HuH-7.5 (cell line): ENCODE measurements at regions not wholly inside any gene's neighbourhood (a gene's known extent, or its start where the extent isn't known, plus 50 kb on each side); places are given as distances from the start of the nearest gene placed in this dataset.
"Not testable (repeated sequence)": the region's sequence is repeated elsewhere in the genome, so short reads cannot be mapped to it uniquely, and the experiment has no call there.

Experiments used
- DNase-seq: peaks from one replicate; pipeline ENCODE4 v3.0.0; 2011; ENCODE audit warnings: low spot score

DNA sequence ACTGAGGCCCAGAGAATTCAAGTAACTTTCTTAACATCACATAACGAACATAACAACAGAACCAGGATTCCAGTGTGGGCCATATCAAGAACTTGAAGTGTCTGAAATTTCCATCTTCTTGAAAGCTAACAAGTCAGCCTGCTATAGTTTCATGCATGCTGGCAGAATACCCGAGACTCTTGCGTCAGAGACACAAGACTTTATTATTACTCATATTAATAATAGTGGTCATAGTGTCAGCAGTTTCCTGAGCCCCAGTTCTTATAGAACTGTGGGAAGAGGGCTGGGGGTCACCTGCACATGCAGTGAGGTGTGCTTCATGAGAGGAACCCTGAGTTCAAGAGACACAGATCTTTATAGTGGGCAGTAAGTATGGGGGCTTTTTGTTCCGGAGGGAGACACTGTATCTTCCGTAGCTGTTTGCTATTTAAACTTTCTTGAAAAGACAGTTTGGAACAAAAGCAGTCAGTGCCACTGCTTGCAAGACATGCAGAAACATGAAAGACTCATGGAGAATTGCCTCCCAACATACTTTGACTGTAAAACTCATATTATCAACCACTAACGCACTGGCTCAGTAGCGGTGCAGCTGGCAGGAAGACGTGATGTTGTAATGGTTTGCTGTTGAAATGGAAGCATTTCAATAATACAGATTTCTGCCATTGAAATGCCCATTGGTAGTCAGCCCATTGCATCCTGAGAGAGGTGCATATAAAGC, 339.2 kb downstream of the ADGRL2 start:
- no peak for DNase-seq

DNA sequence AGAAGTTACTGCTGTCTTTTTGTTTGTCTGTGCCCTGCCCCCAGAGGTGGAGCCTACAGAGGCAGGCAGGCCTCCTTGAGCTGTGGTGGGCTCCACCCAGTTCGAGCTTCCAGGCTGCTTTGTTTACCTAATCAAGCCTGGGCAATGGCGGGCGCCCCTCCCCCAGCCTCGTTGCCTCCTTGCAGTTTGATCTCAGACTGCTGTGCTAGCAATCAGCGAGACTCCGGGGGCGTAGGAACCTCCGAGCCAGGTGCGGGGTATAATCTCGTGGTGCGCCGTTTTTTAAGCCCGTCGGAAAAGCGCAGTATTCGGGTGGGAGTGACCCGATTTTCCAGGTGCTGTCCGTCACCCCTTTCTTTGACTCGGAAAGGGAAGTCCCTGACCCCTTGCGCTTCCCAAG, 335.6 kb downstream of the ADGRL2 start:
- not testable (repeated sequence) for DNase-seq

DNA sequence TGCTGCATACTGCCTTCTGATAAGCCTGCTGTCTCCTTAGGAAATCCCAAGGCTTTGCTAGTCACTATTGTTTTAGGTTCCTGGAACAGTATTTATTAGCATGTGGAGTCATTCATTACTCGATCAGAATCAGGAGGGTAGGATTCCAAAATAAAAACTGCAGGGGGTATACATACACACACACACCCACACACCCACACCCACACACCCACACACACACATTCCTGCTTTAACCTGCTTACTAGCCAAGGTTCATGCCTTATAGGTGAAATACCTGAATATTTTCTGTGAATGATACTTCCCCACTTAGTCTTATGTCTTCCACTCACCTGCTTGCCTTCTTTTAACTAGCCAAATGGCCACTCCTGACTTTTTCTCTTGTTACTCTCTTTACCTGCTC, 325.1 kb downstream of the ADGRL2 start:
- no peak for DNase-seq

DNA sequence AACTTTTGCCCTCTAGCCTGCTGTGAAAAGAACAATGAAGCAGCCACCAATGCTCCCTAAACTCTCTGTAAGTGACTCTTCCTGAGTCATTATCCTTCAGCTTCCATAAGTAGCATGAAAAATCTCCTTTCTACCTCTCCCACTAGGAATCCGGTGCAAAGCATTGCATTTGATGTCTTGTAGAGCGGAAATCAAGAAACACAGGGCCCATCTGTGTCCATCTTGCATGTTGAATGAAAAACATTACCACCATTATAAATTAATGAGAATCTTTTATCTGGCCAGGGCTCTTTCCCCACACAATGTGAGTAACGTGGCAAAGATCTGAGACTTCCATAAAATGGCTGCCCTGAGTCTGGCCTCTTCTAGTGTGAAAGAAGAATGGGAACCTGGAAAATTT, 324.4 kb downstream of the ADGRL2 start:
- DNase-seq, result no peak

DNA sequence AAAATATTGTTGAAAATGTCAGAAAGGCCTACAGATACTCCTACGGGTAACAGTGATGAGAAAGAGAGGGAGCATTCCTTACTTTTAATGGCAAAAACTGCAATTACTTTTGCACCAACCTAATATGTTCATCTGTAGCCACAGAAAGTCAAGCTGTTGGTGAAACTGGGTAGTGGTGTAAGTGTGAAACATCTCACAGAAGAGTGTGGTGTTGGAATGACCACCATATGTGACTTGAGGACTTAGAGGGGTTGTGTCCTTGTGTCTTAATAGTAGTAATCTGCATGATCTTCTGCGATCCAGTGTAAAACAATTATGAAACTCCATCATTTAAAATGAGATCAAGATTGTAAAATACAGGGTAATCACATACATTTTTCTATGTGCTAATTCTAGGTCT, 320.7 kb downstream of the ADGRL2 start:
- no peak for DNase-seq

DNA sequence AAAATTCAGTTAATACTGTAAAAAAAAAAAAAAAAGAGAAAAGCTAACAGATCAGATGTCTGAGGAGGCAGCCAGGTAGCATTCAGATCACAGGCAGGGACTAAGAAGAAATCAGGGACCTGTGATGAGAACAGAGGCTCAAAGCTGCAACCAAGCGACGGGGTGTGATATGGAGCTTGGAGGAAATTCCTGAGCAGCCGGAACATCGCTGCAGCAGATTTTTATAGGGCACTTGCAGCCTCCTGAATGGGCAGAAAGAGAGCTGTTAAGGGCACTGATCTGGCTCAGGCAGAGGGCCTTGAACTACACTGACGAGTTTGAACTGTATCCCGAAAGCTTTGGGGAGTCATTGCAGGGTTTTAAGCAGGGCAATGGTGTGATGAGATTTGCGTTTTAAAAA, 315.4 kb downstream of the ADGRL2 start:
- DNase-seq, result no peak

DNA sequence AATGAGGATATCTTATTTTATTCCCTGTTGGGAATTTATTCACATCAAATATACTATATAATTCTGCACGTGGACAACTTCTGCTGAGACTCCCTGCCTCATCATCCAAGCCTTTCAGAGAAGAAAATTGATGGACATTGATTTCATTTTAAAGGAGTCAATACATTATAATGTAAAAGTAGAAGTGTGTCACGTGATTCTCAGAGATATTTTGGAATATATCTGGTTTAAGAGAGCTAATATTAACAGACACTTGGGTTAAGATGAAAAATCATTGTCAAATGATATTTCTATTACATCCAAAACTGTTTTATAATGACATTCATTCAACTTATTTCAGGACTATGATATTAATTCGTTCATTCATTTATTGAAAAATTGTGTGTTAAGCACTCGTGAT, 314.2 kb downstream of the ADGRL2 start:
- no peak for DNase-seq

DNA sequence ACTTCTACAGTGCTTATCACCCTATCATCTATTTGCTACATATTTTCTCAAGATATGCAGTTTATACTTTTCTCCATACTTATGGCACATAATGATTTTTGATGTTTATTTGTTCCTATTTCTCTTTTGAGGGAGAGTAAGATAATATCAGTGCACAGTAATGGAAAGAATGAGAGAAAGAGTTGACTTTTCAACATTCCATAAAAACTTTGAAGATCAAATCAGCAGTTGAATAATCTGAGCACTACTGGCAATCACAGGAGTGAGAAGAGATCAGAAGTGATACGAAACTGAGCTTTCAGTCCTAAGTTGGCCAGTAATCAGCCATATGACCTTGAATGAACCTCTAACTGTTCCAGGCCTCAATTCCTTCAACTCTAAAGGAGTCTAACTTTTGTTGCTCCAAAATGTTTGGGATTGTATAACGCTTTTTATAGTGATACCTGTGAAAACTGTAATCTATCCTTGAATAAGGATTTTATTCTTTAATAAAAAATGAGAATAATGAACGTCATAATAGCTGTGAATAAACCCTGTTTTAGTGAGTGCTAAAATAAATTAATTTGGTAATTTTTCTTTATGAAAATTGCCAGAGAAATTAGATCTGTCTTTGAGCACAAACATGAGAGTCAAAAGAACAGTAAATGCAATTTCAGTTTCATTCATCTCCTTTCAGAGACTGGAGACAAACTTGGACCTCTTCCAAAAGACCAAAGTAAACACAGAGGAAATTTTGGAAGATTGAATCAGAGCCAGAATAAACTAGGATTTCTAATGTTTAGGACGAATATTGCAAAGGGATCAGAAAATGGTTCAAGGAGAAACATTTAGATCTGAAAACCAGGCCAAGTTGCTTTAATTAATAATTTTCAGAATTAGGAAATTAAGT, 309.9 kb downstream of the ADGRL2 start:
- no peak for DNase-seq

DNA sequence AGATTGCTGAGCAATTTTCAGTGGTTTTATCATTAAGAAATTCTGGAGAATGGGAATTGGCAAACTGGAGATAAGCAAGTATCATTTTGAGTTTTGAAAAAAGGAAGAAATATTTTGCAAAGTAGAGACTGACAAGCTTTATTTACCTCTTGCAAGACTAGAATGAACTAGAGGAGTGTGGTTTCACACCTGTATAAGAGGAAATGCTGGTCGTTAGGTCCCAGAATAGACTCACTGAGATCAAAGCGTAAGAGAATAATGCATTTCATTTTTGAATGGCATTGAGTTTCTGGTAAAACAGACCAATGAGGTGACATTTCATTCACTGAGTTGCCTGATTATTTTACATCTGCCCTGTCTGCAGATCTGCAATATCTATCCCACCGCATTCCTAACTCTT, 308.1 kb downstream of the ADGRL2 start:
- DNase-seq, result no peak

DNA sequence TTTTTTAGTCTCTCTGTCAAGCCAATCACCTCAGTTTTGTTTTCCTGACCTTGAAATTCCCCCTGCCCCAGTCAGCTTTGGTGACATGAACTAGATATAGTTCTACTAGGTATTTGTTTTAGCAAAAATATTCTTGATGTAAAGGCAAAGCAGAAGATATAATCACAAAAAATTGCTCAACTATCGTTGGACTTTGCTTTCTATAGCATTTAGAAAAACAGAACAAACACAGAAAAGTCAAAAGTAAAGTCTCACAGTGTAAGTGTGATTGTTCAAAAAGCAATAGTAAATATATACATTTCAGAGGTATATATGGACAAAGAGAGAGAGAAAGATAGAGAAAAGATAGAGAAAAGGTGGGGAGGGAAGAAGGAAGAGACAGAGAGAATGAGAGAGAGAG, 305.9 kb downstream of the ADGRL2 start:
- peak; percentile 4 for DNase-seq

DNA sequence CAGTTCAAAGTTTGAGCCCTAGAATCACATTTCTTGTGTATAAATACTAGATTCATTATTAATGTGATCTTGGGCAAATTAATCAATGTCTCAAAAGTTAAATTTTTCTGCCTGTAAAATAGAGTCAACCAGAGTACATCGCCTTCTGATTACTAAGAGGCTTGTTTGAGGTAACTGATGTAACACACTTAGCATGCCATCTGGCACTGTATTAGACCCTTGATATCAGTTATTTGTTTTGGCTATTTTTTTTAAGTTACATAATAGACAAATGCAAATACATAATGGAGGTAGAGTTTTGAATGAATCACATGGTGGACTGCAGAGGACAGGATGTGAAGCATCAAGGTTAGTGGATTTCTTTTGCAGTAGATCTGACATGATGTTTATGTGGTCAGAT, 298.4 kb downstream of the ADGRL2 start:
- no peak for DNase-seq

DNA sequence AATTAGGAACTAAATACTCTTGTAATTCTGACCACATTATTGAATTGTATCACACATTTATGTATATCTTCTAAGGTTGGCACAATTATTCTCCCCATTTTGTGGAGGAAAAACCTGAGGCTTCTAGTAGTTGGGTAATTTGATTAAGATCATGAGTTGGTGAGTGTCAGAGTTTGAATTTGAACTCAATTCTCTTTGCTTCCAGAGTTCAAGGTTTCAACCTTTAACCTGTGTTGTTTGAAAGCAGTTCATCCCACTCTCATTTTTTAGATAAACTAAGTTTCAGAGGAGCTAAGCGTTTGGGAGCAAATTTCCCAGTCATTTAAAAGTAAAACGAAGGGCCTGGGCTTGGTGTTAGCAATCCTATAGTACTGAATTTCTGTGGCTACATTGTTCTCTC, 293.4 kb downstream of the ADGRL2 start:
- no peak for DNase-seq

DNA sequence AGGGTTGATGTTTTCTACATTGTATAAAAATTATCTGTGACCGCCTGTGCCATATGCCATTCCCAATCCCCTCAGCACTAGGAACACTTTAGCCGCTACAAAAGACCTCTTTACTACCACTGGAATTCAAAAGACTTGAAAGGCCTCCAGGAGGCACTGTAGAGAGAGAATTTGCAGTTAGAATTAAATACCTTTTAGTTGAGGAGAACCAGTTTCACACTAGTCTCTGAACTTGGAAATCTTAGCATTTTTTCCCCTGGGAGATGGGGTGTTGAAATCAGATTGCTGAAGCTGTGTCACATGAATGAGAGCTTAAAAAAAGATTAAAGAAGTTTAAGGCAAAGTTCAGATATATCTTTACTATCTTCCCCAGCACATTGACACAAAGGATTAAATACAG, 291.0 kb downstream of the ADGRL2 start:
- DNase-seq, result no peak

DNA sequence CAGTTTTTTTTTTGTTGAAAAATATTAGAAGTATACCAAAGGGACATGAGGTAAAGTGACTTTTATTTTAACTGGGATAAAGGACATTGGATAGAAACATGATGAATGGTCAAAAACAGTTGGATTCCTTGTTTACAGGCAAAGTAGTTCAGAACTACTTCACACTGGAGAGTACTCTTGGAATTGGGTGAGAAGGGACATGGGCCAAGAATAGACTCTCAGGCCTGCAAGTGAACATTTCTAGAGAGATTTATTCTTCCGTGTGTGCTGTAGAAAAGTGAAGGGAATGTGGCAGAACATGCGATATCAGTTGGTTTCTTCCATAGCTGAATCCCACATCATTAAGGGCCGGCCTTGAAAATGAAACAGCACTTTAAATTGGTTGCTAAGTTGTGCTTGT, 290.5 kb downstream of the ADGRL2 start:
- DNase-seq, result no peak

DNA sequence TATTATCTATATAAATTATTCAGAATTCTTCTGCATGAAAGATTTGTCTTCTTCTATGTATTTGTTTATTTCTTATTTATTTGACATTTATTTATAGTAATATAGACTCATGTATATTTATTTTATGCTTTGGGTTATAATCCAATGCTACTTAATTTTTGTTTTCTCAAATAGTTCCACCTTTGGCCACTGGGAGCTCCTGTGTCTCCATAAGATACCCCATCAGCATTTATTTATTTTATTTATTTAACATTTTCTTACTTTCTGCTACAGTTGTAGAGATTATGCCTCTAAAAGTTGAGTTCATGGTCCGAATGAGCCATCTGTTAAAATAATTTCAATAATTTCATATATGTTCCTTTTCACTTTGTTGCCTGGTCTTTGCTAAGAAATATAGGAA, 289.4 kb downstream of the ADGRL2 start:
- no peak for DNase-seq

DNA sequence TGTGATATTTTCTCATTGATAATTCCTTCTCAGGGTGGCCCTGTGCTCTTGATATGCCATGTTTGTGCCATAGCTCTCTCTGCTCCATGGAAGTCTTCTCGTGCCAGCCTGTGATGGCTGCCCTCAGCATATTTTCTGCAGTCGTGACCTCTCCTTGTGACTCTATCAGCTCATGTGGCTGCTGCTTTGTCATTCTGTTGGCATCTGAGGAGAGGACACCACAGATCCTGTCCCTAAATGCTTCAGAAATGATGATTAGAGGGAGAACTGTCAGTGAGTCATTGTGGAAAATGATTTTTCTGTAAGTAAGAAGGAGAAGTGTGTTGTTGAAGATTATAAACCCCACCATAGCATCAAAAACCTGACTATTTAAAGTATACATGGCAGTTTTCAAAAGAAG, 286.0 kb downstream of the ADGRL2 start:
- DNase-seq, result no peak

DNA sequence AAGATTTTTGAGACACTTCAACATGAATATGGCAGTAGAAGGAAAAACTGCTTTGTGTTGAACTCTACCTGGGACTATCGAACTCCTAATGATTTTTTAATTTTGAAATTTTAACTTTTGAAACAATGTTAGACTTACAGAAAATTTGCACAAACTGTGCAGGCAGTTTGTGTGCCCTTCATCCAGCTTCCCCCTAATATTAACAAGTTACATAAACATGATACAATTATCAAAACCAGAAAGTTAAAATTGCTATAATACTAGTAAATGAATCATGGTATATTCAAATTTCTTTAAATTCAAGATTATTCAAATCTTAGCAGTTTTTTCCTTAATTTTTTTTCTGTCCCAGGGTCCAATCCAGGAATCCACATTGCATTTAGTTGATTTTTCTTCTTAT, 278.9 kb downstream of the ADGRL2 start:
- DNase-seq, result no peak

DNA sequence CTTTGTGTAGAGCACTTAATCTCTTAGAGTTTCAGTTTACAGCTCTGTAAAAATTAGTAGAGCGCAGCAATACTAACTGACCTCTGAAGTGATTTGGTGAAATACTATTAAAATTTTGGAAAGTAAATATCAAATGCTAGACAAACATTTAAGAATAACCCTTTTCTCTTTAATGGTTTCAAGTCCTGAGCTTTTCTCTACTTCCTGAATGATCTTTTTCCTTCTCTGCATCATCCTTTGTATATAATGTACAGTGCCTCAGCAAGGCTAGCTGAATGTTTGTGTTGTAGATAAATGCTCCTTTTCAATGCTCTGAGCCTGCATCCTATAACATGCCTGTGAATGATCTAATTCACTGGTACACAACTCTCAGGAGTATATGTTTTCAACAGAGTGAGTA, 272.9 kb downstream of the ADGRL2 start:
- no peak for DNase-seq

DNA sequence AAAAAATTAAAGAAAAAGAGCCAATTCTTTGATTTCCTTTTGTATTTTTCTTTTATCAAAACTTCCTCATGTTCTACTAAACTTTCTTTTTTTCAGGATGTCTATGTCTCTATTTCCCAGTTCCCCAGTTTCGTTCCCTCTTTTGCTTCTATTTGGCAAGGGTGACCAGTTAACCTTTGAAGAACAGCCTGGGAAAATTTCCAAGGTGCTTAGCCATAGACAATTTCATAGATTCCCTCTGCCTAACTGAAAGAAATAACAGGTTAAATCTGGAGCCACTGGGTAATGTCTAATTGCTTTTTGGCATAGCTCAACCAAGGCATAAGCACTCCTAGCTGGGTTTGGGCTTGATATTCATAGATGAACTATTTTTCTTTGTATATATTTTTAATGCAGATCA, 272.3 kb downstream of the ADGRL2 start:
- DNase-seq, result no peak

DNA sequence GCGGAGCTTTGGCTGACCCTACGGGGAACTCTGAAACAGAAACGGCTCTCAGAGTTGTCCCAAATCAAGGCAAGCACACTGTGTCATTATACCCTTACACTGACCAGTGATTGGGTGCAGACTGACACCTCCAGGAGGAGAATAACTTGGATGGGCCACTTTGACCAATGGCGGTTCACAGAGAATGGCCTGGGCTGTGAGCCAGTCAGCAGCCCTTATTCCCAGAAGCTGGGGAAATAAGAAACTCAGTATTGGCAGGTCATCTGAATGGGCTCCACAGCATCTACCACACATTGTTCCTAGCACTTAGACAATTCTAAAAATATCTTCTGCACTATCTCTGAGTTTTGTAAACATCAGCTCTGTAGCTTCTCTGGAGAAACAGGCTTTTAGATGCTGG, 265.2 kb downstream of the ADGRL2 start:
- no peak for DNase-seq

DNA sequence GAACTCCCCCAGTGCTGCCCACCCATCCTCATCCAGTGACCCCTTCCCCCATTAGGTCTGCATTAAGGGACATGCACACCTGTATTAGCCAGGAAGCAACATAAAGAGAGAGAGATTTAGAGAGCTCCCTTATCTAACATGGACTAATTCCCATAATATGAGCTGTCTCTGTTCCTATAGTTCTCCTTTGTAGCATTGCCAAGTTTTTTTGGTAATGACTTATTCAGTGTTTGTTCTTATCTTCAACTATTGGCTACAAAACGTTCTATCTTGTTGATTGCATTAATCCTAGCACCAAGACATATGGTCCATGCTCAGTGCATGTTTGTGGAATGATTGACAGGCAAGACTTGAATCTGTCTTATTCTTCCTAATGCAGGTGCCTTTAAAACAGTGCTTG, 264.0 kb downstream of the ADGRL2 start:
- no peak for DNase-seq

DNA sequence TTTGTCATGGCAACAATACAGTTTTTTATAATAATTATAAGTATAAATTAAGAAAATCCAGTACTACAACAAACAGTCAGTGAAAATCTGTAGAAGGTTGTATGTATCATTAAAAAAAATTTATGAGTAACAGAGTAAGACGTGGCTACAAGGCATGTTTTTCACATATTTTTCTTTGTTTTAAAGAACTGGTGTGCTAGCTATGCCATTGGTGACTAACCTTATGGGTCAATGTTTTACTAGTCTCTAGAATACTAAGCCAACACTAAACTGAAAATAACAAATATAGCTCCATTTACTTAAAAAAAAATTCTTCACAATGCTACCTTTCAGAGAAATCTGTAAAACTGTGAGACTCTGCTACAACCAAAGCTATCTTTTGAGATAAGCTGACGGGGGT, 261.5 kb downstream of the ADGRL2 start:
- DNase-seq, result peak; percentile 10

DNA sequence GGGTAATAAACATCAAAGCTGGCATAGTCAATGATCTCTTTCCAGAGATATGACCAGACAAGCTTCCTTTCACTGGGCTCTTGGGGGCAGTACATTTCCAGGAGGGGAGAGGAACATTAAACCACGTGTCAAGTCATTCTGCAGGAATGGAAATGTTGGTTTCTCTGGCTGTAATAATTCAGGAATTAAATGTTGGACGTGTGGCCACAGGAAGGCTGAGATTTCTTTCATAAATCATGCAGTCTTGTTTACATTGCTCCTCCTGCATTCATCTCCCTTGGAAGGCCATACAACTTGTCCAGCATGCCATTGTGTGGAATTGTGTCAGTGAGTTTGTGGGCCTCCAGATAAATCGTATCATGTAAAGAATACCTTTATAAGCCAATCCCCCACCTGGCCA, 259.2 kb downstream of the ADGRL2 start:
- DNase-seq, result no peak

DNA sequence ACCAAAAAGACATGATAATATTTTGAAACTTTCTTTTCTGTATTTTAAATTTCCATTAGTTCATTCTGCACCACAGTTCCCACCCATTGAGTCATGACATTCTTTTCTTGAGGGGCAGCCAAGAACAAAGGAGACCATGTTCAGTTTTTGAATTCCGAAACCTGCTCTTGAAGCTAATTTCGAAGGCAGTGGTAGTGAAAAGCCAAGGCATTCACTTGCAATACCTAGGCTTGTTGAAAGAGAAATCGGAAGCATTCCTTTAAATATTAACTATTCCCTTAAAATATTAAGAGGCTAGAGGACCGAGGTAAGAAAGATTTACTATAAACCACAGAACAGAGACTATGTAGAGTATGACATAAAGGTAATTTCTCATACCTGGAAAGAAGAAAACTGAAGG, 256.3 kb downstream of the ADGRL2 start:
- DNase-seq, result no peak
